GM13977 (cell line): ENCODE measurements at regions not wholly inside any gene's neighbourhood (a gene's known extent, or its start where the extent isn't known, plus 50 kb on each side); places are given as distances from the start of the nearest gene placed in this dataset.

ENCODE experiments used
- DNase-seq: peaks from one replicate; pipeline ENCODE4 v3.0.0; 2012; ENCODE audit warnings: low spot score
- CTCF ChIP-seq: IDR thresholded peaks from 2 replicates; pipeline ENCODE4 v1.5.1; 2012; ENCODE audit warnings: mild to moderate bottlenecking, control low read depth; ENCODE audit not compliant: insufficient read depth; ENCODE audit errors: extremely low read depth, missing control alignments
- in situ Hi-C: fragments of 300-500 bp; cut with MboI; formaldehyde crosslinking; loops from one replicate; pipeline ENCODE4 v1.12.0; 2022; ENCODE audit warnings: low sequenced_read_pairs, low pct_unique_long_range_greater_than_20kb, mixed read lengths, inconsistent platforms; ENCODE audit not compliant: unreplicated experiment

- DNase-seq: no peak
- no peak for TF ChIP-seq CTCF
- in situ Hi-C loops: no loop called here
Measured at GRCh38 chr21:32173121-32173724, 105.6 kb downstream of the MIS18A start.

- no peak for TF ChIP-seq CTCF
- in situ Hi-C loops: no loop called here
- DNase-seq: no peak
Measured at GRCh38 chr21:32172106-32172505, 106.7 kb downstream of the MIS18A start.

- in situ Hi-C loops: no loop called here
- no peak for DNase-seq
- TF ChIP-seq CTCF: no peak
Measured at GRCh38 chr21:32167513-32167912, 111.3 kb downstream of the MIS18A start.

GRCh38 chr21:32163386-32163785 is 115.5 kb downstream of the MIS18A start:
- no peak for TF ChIP-seq CTCF
- no peak for DNase-seq
- in situ Hi-C loops: no loop called here

- TF ChIP-seq CTCF: no peak
- in situ Hi-C loops: no loop called here
- no peak for DNase-seq
Measured at GRCh38 chr21:32162727-32163320, 116.0 kb downstream of the MIS18A start.

GRCh38 chr21:32155226-32155625 is 123.6 kb downstream of the MIS18A start:
- in situ Hi-C loops: no loop called here
- DNase-seq: no peak
- TF ChIP-seq CTCF: no peak
